GM12872 (cell line): ENCODE measurements at regions not wholly inside any gene's neighbourhood (a gene's known extent, or its start where the extent isn't known, plus 50 kb on each side); places are given as distances from the start of the nearest gene placed in this dataset.

Source experiments
- CTCF ChIP-seq: IDR thresholded peaks from 3 replicates; pipeline ENCODE4 v1.5.1; 2011; ENCODE audit warnings: low read depth, mild to moderate bottlenecking, low read length, moderate library complexity; ENCODE audit not compliant: insufficient read depth

GRCh38 chr13:18943721-18944391 lies 237.8 kb downstream of the TUBA3C start:
- TF ChIP-seq CTCF: no peak

GRCh38 chr13:18943273-18943672 lies 238.4 kb downstream of the TUBA3C start:
- no peak for TF ChIP-seq CTCF

DNA sequence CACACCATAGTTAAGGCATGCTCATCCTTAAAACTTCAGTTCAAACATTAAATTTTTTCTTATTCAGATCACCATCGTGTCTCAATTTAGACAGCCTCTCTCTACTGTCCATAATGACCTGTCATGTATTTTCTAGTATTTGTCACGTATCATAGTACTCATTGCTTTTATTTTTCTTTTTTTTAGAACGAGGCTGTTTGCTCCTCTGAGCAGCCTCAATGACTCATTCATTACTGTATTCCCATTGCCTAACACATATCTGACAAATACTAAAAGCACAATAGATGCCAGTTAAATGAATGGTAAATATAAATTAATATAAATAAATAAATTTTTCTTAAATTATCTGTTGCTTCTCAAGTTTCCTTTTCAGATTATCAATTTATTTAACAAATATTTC lies 245.5 kb downstream of the TUBA3C start:
- TF ChIP-seq CTCF: no peak

GRCh38 chr13:18921063-18921462 lies 260.6 kb downstream of the TUBA3C start:
- no peak for TF ChIP-seq CTCF

- no peak for TF ChIP-seq CTCF
Observed at GRCh38 chr13:18739310-18739709, 442.3 kb downstream of the TUBA3C start.

- TF ChIP-seq CTCF: no peak
Observed at GRCh38 chr13:18714889-18715288, 466.7 kb downstream of the TUBA3C start.

- TF ChIP-seq CTCF: no peak
Observed at GRCh38 chr13:18628428-18628827, 553.2 kb downstream of the TUBA3C start.
